ENCODE measurements at regions not wholly inside any gene's neighbourhood (a gene's known extent, or its start where the extent isn't known, plus 50 kb on each side); places are given as distances from the start of the nearest gene placed in this dataset.

- intact Hi-C loops (cut with micrococcal nuclease) (no loop called here), dilution Hi-C loops (cut with HindIII; ENCODE audit: low sequenced_read_pairs, unreplicated experiment) (no loop called here), in situ Hi-C loops (cut with MboI; ENCODE audit: low sequenced_read_pairs) (loop anchor here (25.0 kb wide), 1 partner anchor 458 kb away; no protein-coding TSS in a partner anchor)
- BruUV-seq (replicated peaks), result no TSS peak
- no peak overlapping the region for H4K8ac ChIP-seq (ENCODE audit: low read depth in 2 of 2, low read length in 2 of 2)
- H2AFZ ChIP-seq (replicated peaks; ENCODE audit: low read length, poor library complexity), result no peak overlapping the region
- H2BK5ac ChIP-seq (ENCODE audit: low read depth, low read length, poor library complexity, severe bottlenecking), result no peak overlapping the region
- no peak overlapping the region for H3K4ac ChIP-seq (ENCODE audit: low read depth, low read length)
- H3K9ac ChIP-seq (ENCODE audit: low read depth, low read length), result no peak overlapping the region
- no peak overlapping the region for H2AK9ac ChIP-seq (replicated peaks; ENCODE audit: low read depth, low read length, poor library complexity)
- H3K4me1 ChIP-seq (ENCODE audit: control insufficient read depth, insufficient read depth, low read length), result peaks cover 6% of the 10 kb centered on the region
- H2BK120ac ChIP-seq (ENCODE audit: low read depth, low read length), result no peak overlapping the region
- H2BK15ac ChIP-seq (ENCODE audit: low read depth, low read length), result no peak overlapping the region
- no peak overlapping the region for H3K4me3 ChIP-seq (ENCODE audit: insufficient read depth, low read depth, low read length)
- no peak for DNase-seq
- H2BK20ac ChIP-seq (ENCODE audit: low read depth, low read length), result no peak overlapping the region
- peaks cover 1% of the 10 kb centered on the region; the same call in 1 of the 2 replicates for H3K36me3 ChIP-seq (ENCODE audit: control insufficient read depth, insufficient read depth, low read length)
- H3K18ac ChIP-seq (ENCODE audit: low read depth, low read length), result no peak overlapping the region
- no peak overlapping the region for H3K56ac ChIP-seq (ENCODE audit: extremely low read depth, insufficient read depth, low read length)
- no peaks in the 10 kb centered on the region for H3K27me3 ChIP-seq (ENCODE audit: control insufficient read depth, insufficient read depth, low read length)
- WGBS, 2 experiments (ENCODE audit: extremely low coverage in 2 of 2, insufficient read length in 1 of 2), result no CpG with 5 or more reads among the region's 1 CpG
- ATAC-seq (ENCODE audit: low read depth), result no peak
- H3K4me2 ChIP-seq (ENCODE audit: low read depth, low read length), result no peak overlapping the region
- ChIA-PET POLR2A (ENCODE audit: unreplicated experiment) (no interaction called here), CTCF (interaction anchor here (1.5 kb wide), 1 partner anchor 340 kb away, joined by 3 read pairs; no protein-coding TSS in a partner anchor)
- no peak overlapping the region for H2AK5ac ChIP-seq (ENCODE audit: low read depth, low read length)
- H4K5ac ChIP-seq (ENCODE audit: low read depth, low read length), result no peak overlapping the region
- no peak overlapping the region for H3K23ac ChIP-seq (ENCODE audit: low read depth, low read length)
- H4K91ac ChIP-seq (ENCODE audit: insufficient read depth, low read depth, low read length), result no peak overlapping the region
- H3K9me1 ChIP-seq (ENCODE audit: insufficient read depth, low read length), result peaks cover 5% of the 10 kb centered on the region; the same call in 1 of the 2 replicates
- H3K79me1 ChIP-seq (ENCODE audit: low read depth in 1 of 2, low read length in 2 of 2), result peaks cover 9 to 27% of the 10 kb centered on the region in 2 experiments
- H4K20me1 ChIP-seq (ENCODE audit: insufficient read depth, low read length), result no peaks in the 10 kb centered on the region
- no peak overlapping the region for H3K14ac ChIP-seq (replicated peaks; ENCODE audit: low read depth, low read length)
- no peak overlapping the region for H3K27ac ChIP-seq (ENCODE audit: insufficient read depth, low read length)
- no peak for TF ChIP-seq CHD1 (IDR thresholded peaks at IDR 0.05; ENCODE audit: low read depth, low read length)
- no peak for TF ChIP-seq POLR2A (IDR thresholded peaks at IDR 0.05; ENCODE audit: low read depth, low read length)
- TF ChIP-seq NFE2L2 (IDR thresholded peaks at IDR 0.05; ENCODE audit: low read depth, low read length), result no peak
- no peak for TF ChIP-seq MXI1 (IDR thresholded peaks at IDR 0.05; ENCODE audit: borderline replicate concordance, low read depth, low read length)
- no peak for TF ChIP-seq USF2 (IDR thresholded peaks at IDR 0.05; ENCODE audit: low read depth, low read length)
- no peak for TF ChIP-seq MAFK (IDR thresholded peaks at IDR 0.05; ENCODE audit: low read depth, low read length)
- no peak for TF ChIP-seq CTCF (conservative IDR thresholded peaks at IDR 0.05; ENCODE audit: low read depth, low read length)
- TF ChIP-seq FOS (IDR thresholded peaks at IDR 0.05; ENCODE audit: low read depth, low read length), result no peak
- no peak for TF ChIP-seq BHLHE40 (IDR thresholded peaks at IDR 0.05; ENCODE audit: low read depth, low read length)
- TF ChIP-seq MAZ (IDR thresholded peaks at IDR 0.05; ENCODE audit: borderline replicate concordance, low read depth, low read length), result no peak
- no peak for TF ChIP-seq SMC3 (IDR thresholded peaks at IDR 0.05; ENCODE audit: low read depth, low read length)
- TF ChIP-seq ELK1 (IDR thresholded peaks at IDR 0.05; ENCODE audit: borderline replicate concordance, low read depth, low read length), result no peak
- no peak for TF ChIP-seq RAD21 (IDR thresholded peaks at IDR 0.05; ENCODE audit: low read length)
- TF ChIP-seq RFX5 (IDR thresholded peaks at IDR 0.05; ENCODE audit: low read depth, low read length), result no peak
- no peaks in the 10 kb centered on the region for H3K9me3 ChIP-seq (ENCODE audit: control insufficient read depth, insufficient read depth, low read length)
Measured at GRCh38 chr13:73829416-73829815, 304.8 kb downstream of the KLF12 start.
